GM12891 (cell line): ENCODE measurements at regions not wholly inside any gene's neighbourhood (a gene's known extent, or its start where the extent isn't known, plus 50 kb on each side); places are given as distances from the start of the nearest gene placed in this dataset.

Source experiments
- POLR2A ChIP-seq: IDR thresholded peaks from 2 replicates; pipeline ENCODE4 v1.6.1; 2011; ENCODE audit warnings: low read depth, low read length, control low read depth
- POLR2AphosphoS5 ChIP-seq: IDR thresholded peaks from 2 replicates; pipeline ENCODE4 v1.6.1; 2011; ENCODE audit warnings: low read depth, low read length, control low read depth
- POU2F2 ChIP-seq: IDR thresholded peaks from 2 replicates; pipeline ENCODE4 v1.6.1; 2011; ENCODE audit warnings: low read depth, mild to moderate bottlenecking, control low read depth, low read length, moderate library complexity
- SPI1 ChIP-seq: IDR thresholded peaks from 2 replicates; pipeline ENCODE4 v1.6.1; 2011; ENCODE audit warnings: low read depth, low read length, control low read depth
- TAF1 ChIP-seq: IDR thresholded peaks from 2 replicates; pipeline ENCODE4 v1.6.1; 2011; ENCODE audit warnings: low read depth, low read length, control low read depth

GRCh38 chr4:61003301-61003700 lies 196.8 kb upstream of the ADGRL3 start:
- no peak for TF ChIP-seq POLR2A
- no peak for TF ChIP-seq POLR2AphosphoS5
- no peak for TF ChIP-seq TAF1
- TF ChIP-seq POU2F2 = no peak
- no peak for TF ChIP-seq SPI1
